SK-N-SH (cell line): ENCODE measurements at regions not wholly inside any gene's neighbourhood (a gene's known extent, or its start where the extent isn't known, plus 50 kb on each side); places are given as distances from the start of the nearest gene placed in this dataset.

Source experiments
- NRF1 ChIP-seq: IDR thresholded peaks from 2 replicates; pipeline ENCODE4 v1.6.1; 2012; ENCODE audit warnings: low read depth, mild to moderate bottlenecking, low read length
- TAF1 ChIP-seq: IDR thresholded peaks from 2 replicates; pipeline ENCODE4 v1.6.1; 2012; ENCODE audit warnings: low read depth, mild to moderate bottlenecking, low read length, moderate library complexity, borderline replicate concordance
- TF ChIP-seq, protein P1 (sequence below): fragments of 200-600 bp; sonication (generic); IDR thresholded peaks from 2 replicates; pipeline ENCODE4 v1.6.1; 2017; ENCODE audit warnings: antibody characterized with exemption, mild to moderate bottlenecking, moderate library complexity

GRCh38 chr6:165818200-165818599, 155.2 kb upstream of the PDE10A start:
- TF ChIP-seq, protein P1, sequence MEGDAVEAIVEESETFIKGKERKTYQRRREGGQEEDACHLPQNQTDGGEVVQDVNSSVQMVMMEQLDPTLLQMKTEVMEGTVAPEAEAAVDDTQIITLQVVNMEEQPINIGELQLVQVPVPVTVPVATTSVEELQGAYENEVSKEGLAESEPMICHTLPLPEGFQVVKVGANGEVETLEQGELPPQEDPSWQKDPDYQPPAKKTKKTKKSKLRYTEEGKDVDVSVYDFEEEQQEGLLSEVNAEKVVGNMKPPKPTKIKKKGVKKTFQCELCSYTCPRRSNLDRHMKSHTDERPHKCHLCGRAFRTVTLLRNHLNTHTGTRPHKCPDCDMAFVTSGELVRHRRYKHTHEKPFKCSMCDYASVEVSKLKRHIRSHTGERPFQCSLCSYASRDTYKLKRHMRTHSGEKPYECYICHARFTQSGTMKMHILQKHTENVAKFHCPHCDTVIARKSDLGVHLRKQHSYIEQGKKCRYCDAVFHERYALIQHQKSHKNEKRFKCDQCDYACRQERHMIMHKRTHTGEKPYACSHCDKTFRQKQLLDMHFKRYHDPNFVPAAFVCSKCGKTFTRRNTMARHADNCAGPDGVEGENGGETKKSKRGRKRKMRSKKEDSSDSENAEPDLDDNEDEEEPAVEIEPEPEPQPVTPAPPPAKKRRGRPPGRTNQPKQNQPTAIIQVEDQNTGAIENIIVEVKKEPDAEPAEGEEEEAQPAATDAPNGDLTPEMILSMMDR = no peak
- TF ChIP-seq TAF1 = no peak
- no peak for TF ChIP-seq NRF1
